ENCODE measurements at regions not wholly inside any gene's neighbourhood (a gene's known extent, or its start where the extent isn't known, plus 50 kb on each side); places are given as distances from the start of the nearest gene placed in this dataset.

- WGBS, 2 donors (ENCODE audit: low coverage in 1 of 2) = 61 to 92% methylated on average over 2 to 3 of the region's 3 CpGs
- Histone ChIP-seq H3K9me3 (no peaks in the 10 kb centered on the region), H3K27me3 (no peaks in the 10 kb centered on the region), H3K4me3 (no peak overlapping the region), H3K4me1 (peaks cover 8 to 33% (median 15%) of the 10 kb centered on the region in 4 donors), H3K36me3 (no peaks in the 10 kb centered on the region), H3K27ac (peak overlapping the region; percentile 34 to 75 (median 57))
- no peak for DNase-seq
- no peak for TF ChIP-seq POLR2A (IDR thresholded peaks at IDR 0.05)
- no peak for TF ChIP-seq POLR2AphosphoS5 (IDR thresholded peaks at IDR 0.05)
- TF ChIP-seq EP300 (IDR thresholded peaks at IDR 0.05; ENCODE audit: low read depth) = no peak
- TF ChIP-seq CTCF (IDR thresholded peaks at IDR 0.05) = no peak
- intact Hi-C loops (cut with DNase I; ENCODE audit: low total_unique reads) = no loop called here
- in situ Hi-C loops (cut with MboI; ENCODE audit: low pct_ligation_motif_present in 1 of 4, low pct_unique_long_range_greater_than_20kb in 1 of 4, low sequenced_read_pairs in 3 of 4) = no loop called here
These were observed 106.8 kb upstream of the CD180 start for GRCh38 chr5:67303356-67303755.

- Histone ChIP-seq H3K4me3 (no peak overlapping the region), H3K36me3 (no peaks in the 10 kb centered on the region), H3K4me1 (peaks cover 8 to 33% (median 14%) of the 10 kb centered on the region in 4 donors), H3K27ac (peak overlapping the region; percentile 43 to 75 (median 68)), H3K27me3 (no peaks in the 10 kb centered on the region), H3K9me3 (no peaks in the 10 kb centered on the region)
- peak; percentile 55 for DNase-seq
- TF ChIP-seq EP300 (IDR thresholded peaks at IDR 0.05; ENCODE audit: low read depth) (no peak), POLR2AphosphoS5 (IDR thresholded peaks at IDR 0.05) (peak; percentile 44 to 70 (median 62)), POLR2A (IDR thresholded peaks at IDR 0.05) (no peak), CTCF (IDR thresholded peaks at IDR 0.05) (no peak)
- in situ Hi-C loops (cut with MboI; ENCODE audit: low pct_ligation_motif_present in 1 of 4, low pct_unique_long_range_greater_than_20kb in 1 of 4, low sequenced_read_pairs in 3 of 4) = no loop called here
- WGBS, 2 donors (ENCODE audit: low coverage in 1 of 2) = 32 to 55% methylated on average over 5 to 8 of the region's 8 CpGs
- intact Hi-C loops (cut with DNase I; ENCODE audit: low total_unique reads) = no loop called here
These were observed 104.8 kb upstream of the CD180 start for GRCh38 chr5:67301285-67301903.

- Histone ChIP-seq H3K27me3 (no peaks in the 10 kb centered on the region), H3K36me3 (no peaks in the 10 kb centered on the region), H3K4me1 (peaks cover 8 to 27% (median 13%) of the 10 kb centered on the region in 4 donors), H3K4me3 (no peak overlapping the region), H3K9me3 (no peaks in the 10 kb centered on the region), H3K27ac (peak overlapping the region; percentile 43 to 75 (median 68))
- intact Hi-C loops (cut with DNase I; ENCODE audit: low total_unique reads) = no loop called here
- TF ChIP-seq EP300 (IDR thresholded peaks at IDR 0.05; ENCODE audit: low read depth) (no peak), CTCF (IDR thresholded peaks at IDR 0.05) (no peak)
- in situ Hi-C loops (cut with MboI; ENCODE audit: low pct_ligation_motif_present in 1 of 4, low pct_unique_long_range_greater_than_20kb in 1 of 4, low sequenced_read_pairs in 3 of 4) = no loop called here
- 63 to 73% methylated on average over 2 of the region's 2 CpGs for WGBS, 2 donors (ENCODE audit: low coverage in 1 of 2)
- DNase-seq = no peak
These were observed 103.7 kb upstream of the CD180 start for GRCh38 chr5:67300326-67300725.

GRCh38 chr5:67299231-67299735, 102.7 kb upstream of the CD180 start:
- H3K4me3 ChIP-seq = no peak overlapping the region
- peaks cover 7 to 27% (median 11%) of the 10 kb centered on the region in 4 donors for H3K4me1 ChIP-seq
- no peak for DNase-seq
- H3K27ac ChIP-seq = peak overlapping the region in 2 of 4 donors; percentile 71 to 75
- intact Hi-C loops (cut with DNase I; ENCODE audit: low total_unique reads) (no loop called here), in situ Hi-C loops (cut with MboI; ENCODE audit: low pct_ligation_motif_present in 1 of 4, low pct_unique_long_range_greater_than_20kb in 1 of 4, low sequenced_read_pairs in 3 of 4) (no loop called here)
- H3K27me3 ChIP-seq = no peaks in the 10 kb centered on the region
- 58 to 76% methylated on average over 2 of the region's 2 CpGs for WGBS, 2 donors (ENCODE audit: low coverage in 1 of 2)
- no peaks in the 10 kb centered on the region for H3K36me3 ChIP-seq
- no peak for TF ChIP-seq EP300 (IDR thresholded peaks at IDR 0.05; ENCODE audit: low read depth)
- no peak for TF ChIP-seq CTCF (IDR thresholded peaks at IDR 0.05)
- TF ChIP-seq POLR2A (IDR thresholded peaks at IDR 0.05) = no peak
- no peak for TF ChIP-seq POLR2AphosphoS5 (IDR thresholded peaks at IDR 0.05)
- no peaks in the 10 kb centered on the region for H3K9me3 ChIP-seq
